HCT116 (cell line): ENCODE measurements at regions not wholly inside any gene's neighbourhood (a gene's known extent, or its start where the extent isn't known, plus 50 kb on each side); places are given as distances from the start of the nearest gene placed in this dataset.

Experiments
- ATAC-seq: fragments of 200-7000 bp; cut with Tn5 transposase; 2 replicates; pipeline ENCODE4 v1.9.1; 2020; ENCODE audit warnings: mild to moderate bottlenecking, moderate library complexity
- BruUV-seq: library from RNA; stranded (reverse); fragments of 400-500 nt; replicated peaks from 2 replicates; lab custom pipeline; 2021; lab: Mats Ljungman, UMichigan
- CTCF ChIA-PET: fragments of 300-600 bp; sonication (Branson Sonifier 250); formaldehyde crosslinking; loops from one replicate; lab custom pipeline; 2021; ENCODE audit warnings: antibody characterized with exemption; lab: Charles Lee
- POLR2A ChIA-PET: fragments of 300-600, 350-600 bp; sonication (Branson Sonifier 250); formaldehyde crosslinking; loops from one replicate; lab custom pipeline; 2021; ENCODE audit warnings: antibody characterized with exemption; lab: Charles Lee
- RAD21 ChIA-PET, 2 experiments: fragments of 300-600 bp; sonication (Branson Sonifier 250); formaldehyde crosslinking; loops; one replicate each; lab custom pipeline; 2023; ENCODE audit warnings: low total read pairs in 2 of 2; ENCODE audit not compliant: uncharacterized antibody in 2 of 2, unreplicated experiment in 2 of 2, low non-redundant PET in 1 of 2; lab: Charles Lee
- DNase-seq: peaks from one replicate; pipeline ENCODE4 v3.0.0-alpha.2; 2010; ENCODE audit warnings: low read depth, low spot score
- H2AFZ ChIP-seq: fragments of 200-600 bp; shearing (Covaris generic), sonication (generic); 2 replicates; pipeline ENCODE4 v1.6.1; 2017; ENCODE audit warnings: low read depth, mixed run types, mixed read lengths, antibody characterized with exemption, low read length; ENCODE audit not compliant: poor library complexity, severe bottlenecking
- H3K27ac ChIP-seq: 2 replicates; pipeline ENCODE4 v1.5.1; 2012; ENCODE audit warnings: low read depth, low read length
- H3K27me3 ChIP-seq: fragments of 200-600 bp; sonication (generic); 2 replicates; pipeline ENCODE4 v1.6.1; 2016; ENCODE audit warnings: mixed run types, low read length, mixed read lengths; ENCODE audit not compliant: insufficient read depth
- H3K36me3 ChIP-seq, 2 experiments: fragments of 200-500 bp in 1 of 2; fragments of 200-600 bp in 1 of 2; sonication (Bioruptor generic) in 1 of 2; sonication (generic) in 1 of 2; 2 replicates each; pipeline versions ENCODE4 v1.5.1 to v1.6.1; 2014 to 2016; ENCODE audit warnings: low read length in 2 of 2, inconsistent platforms in 1 of 2, mixed read lengths in 1 of 2, mixed run types in 1 of 2; ENCODE audit not compliant: insufficient read depth in 2 of 2, control insufficient read depth in 1 of 2
- H3K4me1 ChIP-seq, 2 experiments: fragments of 200-600 bp in 1 of 2; sonication (generic) in 1 of 2; 2 replicates each; pipeline versions ENCODE4 v1.5.1 to v1.6.1; 2012 to 2017; ENCODE audit warnings: low read length in 2 of 2, inconsistent platforms in 1 of 2, mild to moderate bottlenecking in 1 of 2, mixed read lengths in 1 of 2, mixed run types in 1 of 2, moderate library complexity in 1 of 2; ENCODE audit not compliant: insufficient read depth in 2 of 2, control insufficient read depth in 1 of 2
- H3K4me2 ChIP-seq: fragments of 200-600 bp; sonication (generic); 2 replicates; pipeline ENCODE4 v1.6.1; 2017; ENCODE audit warnings: mixed run types, low read length, mixed read lengths
- H3K4me3 ChIP-seq, 2 experiments: fragments of 200-600 bp in 1 of 2; sonication (generic) in 1 of 2; replicated peaks in 1 of 2; 2 replicates each; pipeline ENCODE4 v1.5.1; 2011 to 2016; ENCODE audit warnings: low read length in 2 of 2, control low read depth in 1 of 2, low read depth in 1 of 2, mild to moderate bottlenecking in 1 of 2, mixed read lengths in 1 of 2, mixed run types in 1 of 2
- H3K79me2 ChIP-seq: fragments of 200-600 bp; sonication (generic); 2 replicates; pipeline ENCODE4 v1.6.1; 2017; ENCODE audit warnings: mild to moderate bottlenecking, mixed run types, low read length, moderate library complexity, mixed read lengths; ENCODE audit not compliant: insufficient read depth
- H3K9ac ChIP-seq: fragments of 200-600 bp; sonication (generic); 2 replicates; pipeline ENCODE4 v1.6.1; 2016; ENCODE audit warnings: low read length, mixed read lengths
- H3K9me2 ChIP-seq: fragments of 200-600 bp; sonication (generic), shearing (Covaris generic); 2 replicates; pipeline ENCODE4 v1.6.1; 2017; ENCODE audit warnings: mixed run types, mild to moderate bottlenecking, moderate library complexity; ENCODE audit not compliant: insufficient read depth
- H3K9me3 ChIP-seq, 2 experiments: fragments of 200-500 bp in 1 of 2; fragments of 200-600 bp in 1 of 2; sonication (Bioruptor generic) in 1 of 2; sonication (generic) in 1 of 2; 2 replicates each; pipeline ENCODE4 v1.6.1; 2014 to 2017; ENCODE audit warnings: low read length in 2 of 2, mixed read lengths in 2 of 2, inconsistent platforms in 1 of 2, low read depth in 1 of 2, mild to moderate bottlenecking in 1 of 2, mixed run types in 1 of 2, moderate library complexity in 1 of 2; ENCODE audit not compliant: control insufficient read depth in 1 of 2, insufficient read depth in 1 of 2
- H4K20me1 ChIP-seq: fragments of 200-600 bp; sonication (generic), shearing (Covaris generic); 2 replicates; pipeline ENCODE4 v1.6.1; 2017; ENCODE audit warnings: mixed run types, mild to moderate bottlenecking, moderate library complexity; ENCODE audit not compliant: insufficient read depth
- ATF3 ChIP-seq: IDR thresholded peaks from 2 replicates; pipeline ENCODE4 v1.6.1; 2012
- CBX3 ChIP-seq: IDR thresholded peaks from 2 replicates; pipeline ENCODE4 v1.6.1; 2012; ENCODE audit warnings: low read depth
- CTCF ChIP-seq, 3 experiments: fragments of 200-600 bp in 1 of 3; sonication (generic) in 1 of 3; IDR thresholded peaks in 2 of 3; conservative IDR thresholded peaks in 1 of 3; 2 replicates each; pipeline ENCODE4 v1.5.1; 2012 to 2017; ENCODE audit warnings: low read depth in 2 of 3, low read length in 2 of 3, antibody characterized with exemption in 1 of 3, borderline replicate concordance in 1 of 3, control low read depth in 1 of 3, mild to moderate bottlenecking in 1 of 3, mixed read lengths in 1 of 3, mixed run types in 1 of 3, moderate library complexity in 1 of 3; ENCODE audit not compliant: insufficient read depth in 1 of 3
- EGR1 ChIP-seq: IDR thresholded peaks from 2 replicates; pipeline ENCODE4 v1.6.1; 2012; ENCODE audit warnings: low read depth
- ELF1 ChIP-seq: IDR thresholded peaks from 2 replicates; pipeline ENCODE4 v1.6.1; 2012; ENCODE audit warnings: low read depth, borderline replicate concordance
- EZH2phosphoT487 ChIP-seq: fragments of 200-600 bp; IDR thresholded peaks from 2 replicates; pipeline ENCODE4 v1.6.1; 2018; ENCODE audit warnings: antibody characterized with exemption, borderline replicate concordance
- FOSL1 ChIP-seq: IDR thresholded peaks from 2 replicates; pipeline ENCODE4 v1.6.1; 2012; ENCODE audit warnings: low read depth
- JUND ChIP-seq: IDR thresholded peaks from 2 replicates; pipeline ENCODE4 v1.6.1; 2012
- MAX ChIP-seq: IDR thresholded peaks from 2 replicates; pipeline ENCODE4 v1.6.1; 2012
- POLR2A ChIP-seq: IDR thresholded peaks from 2 replicates; pipeline ENCODE4 v1.7.0; 2011; ENCODE audit warnings: borderline replicate concordance; ENCODE audit not compliant: insufficient read depth, insufficient read length; ENCODE audit errors: extremely low read depth
- RAD21 ChIP-seq: IDR thresholded peaks from 2 replicates; pipeline ENCODE4 v1.6.1; 2012; ENCODE audit warnings: low read depth, mild to moderate bottlenecking
- REST ChIP-seq: IDR thresholded peaks from 2 replicates; pipeline ENCODE4 v1.6.1; 2012; ENCODE audit warnings: low read depth
- SIN3A ChIP-seq: IDR thresholded peaks from 2 replicates; pipeline ENCODE4 v1.6.1; 2012; ENCODE audit warnings: low read depth
- SRF ChIP-seq: IDR thresholded peaks from 2 replicates; pipeline ENCODE4 v1.6.1; 2012; ENCODE audit warnings: low read depth
- TCF7L2 ChIP-seq: IDR thresholded peaks from 2 replicates; pipeline ENCODE4 v1.7.0; 2011; ENCODE audit warnings: borderline replicate concordance, inconsistent platforms; ENCODE audit not compliant: insufficient read depth, insufficient read length; ENCODE audit errors: extremely low read depth
- YY1 ChIP-seq: IDR thresholded peaks from 2 replicates; pipeline ENCODE4 v1.6.1; 2011; ENCODE audit warnings: low read length, low read depth, moderate library complexity, mild to moderate bottlenecking; ENCODE audit not compliant: insufficient replicate concordance; ENCODE audit errors: extremely low read depth
- ZBTB33 ChIP-seq: IDR thresholded peaks from 2 replicates; pipeline ENCODE4 v1.6.1; 2011; ENCODE audit warnings: mild to moderate bottlenecking, low read length, moderate library complexity; ENCODE audit not compliant: insufficient replicate concordance; ENCODE audit errors: extremely low read depth
- ZFX ChIP-seq: fragments of 450-650 bp; IDR thresholded peaks from 2 replicates; pipeline ENCODE4 v1.6.1; 2017
- intact Hi-C: fragments of 100-400 bp; cut with micrococcal nuclease; formaldehyde crosslinking; loops from 2 replicates; pipeline ENCODE4 v1.10.0; 2022

GRCh38 chr13:52924289-52925148 lies 76.1 kb upstream of the PCDH8 start:
- RAD21 ChIA-PET, result no interaction called here
- intact Hi-C loops, result no loop called here
- DNase-seq, result no peak
- Histone ChIP-seq H3K4me1 (no peaks in the 10 kb centered on the region), H2AFZ (no peak overlapping the region), H3K9me2 (no peaks in the 10 kb centered on the region), H3K27me3 (peaks cover 33% of the 10 kb centered on the region), H3K79me2 (no peaks in the 10 kb centered on the region), H4K20me1 (no peaks in the 10 kb centered on the region), H3K27ac (no peak overlapping the region), H3K9me3 (no peaks in the 10 kb centered on the region), H3K9ac (no peak overlapping the region), H3K36me3 (no peaks in the 10 kb centered on the region), H3K4me3 (no peak overlapping the region), H3K4me2 (no peak overlapping the region)
- CTCF ChIA-PET, result no interaction called here
- ATAC-seq, result no peak
- TF ChIP-seq SIN3A (no peak), REST (no peak), YY1 (no peak), MAX (no peak), ZFX (no peak), JUND (no peak), ATF3 (no peak), RAD21 (no peak), EGR1 (no peak), FOSL1 (no peak), TCF7L2 (no peak), ELF1 (no peak), EZH2phosphoT487 (no peak), POLR2A (no peak), ZBTB33 (no peak), SRF (no peak), CBX3 (no peak), CTCF (IDR thresholded peaks at IDR 0.05 in 2 of 3, conservative IDR thresholded peaks at IDR 0.05 in 1 of 3; ENCODE audit: borderline replicate concordance in 1 of 3, insufficient read depth in 1 of 3, low read depth in 2 of 3, low read length in 2 of 3) (no peak)
- no TSS peak for BruUV-seq
- POLR2A ChIA-PET, result no interaction called here
